ENCODE measurements at regions not wholly inside any gene's neighbourhood (a gene's known extent, or its start where the extent isn't known, plus 50 kb on each side); places are given as distances from the start of the nearest gene placed in this dataset.
"Not testable (repeated sequence)": the region's sequence is repeated elsewhere in the genome, so short reads cannot be mapped to it uniquely, and the experiment has no call there.

DNA sequence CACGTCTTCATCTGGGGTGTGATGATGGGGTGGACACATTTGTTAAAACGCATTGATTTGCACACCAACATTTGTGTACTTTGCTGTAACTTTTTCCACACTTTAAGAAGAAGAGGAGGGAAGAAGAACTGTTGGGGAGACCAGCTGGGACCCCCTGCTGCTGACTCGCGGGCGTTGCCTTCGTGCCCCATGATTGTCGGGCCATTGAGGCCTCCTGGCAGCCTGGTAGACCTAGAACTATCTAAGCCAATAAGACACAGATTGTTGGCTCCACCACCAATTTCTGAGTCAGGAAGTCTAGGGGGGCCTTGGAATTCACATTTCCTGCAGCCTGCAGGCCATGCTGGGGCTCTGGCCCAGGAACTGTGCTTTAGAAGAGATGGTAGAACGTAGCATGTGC lies 105.5 kb downstream of the TNFRSF13B start:
- Mint-ChIP-seq H3K4me1 (ENCODE audit: low read depth) (no peaks in the 10 kb centered on the region), H3K36me3 (ENCODE audit: low read depth) (no peaks in the 10 kb centered on the region), H3K4me3 (no peak overlapping the region)

DNA sequence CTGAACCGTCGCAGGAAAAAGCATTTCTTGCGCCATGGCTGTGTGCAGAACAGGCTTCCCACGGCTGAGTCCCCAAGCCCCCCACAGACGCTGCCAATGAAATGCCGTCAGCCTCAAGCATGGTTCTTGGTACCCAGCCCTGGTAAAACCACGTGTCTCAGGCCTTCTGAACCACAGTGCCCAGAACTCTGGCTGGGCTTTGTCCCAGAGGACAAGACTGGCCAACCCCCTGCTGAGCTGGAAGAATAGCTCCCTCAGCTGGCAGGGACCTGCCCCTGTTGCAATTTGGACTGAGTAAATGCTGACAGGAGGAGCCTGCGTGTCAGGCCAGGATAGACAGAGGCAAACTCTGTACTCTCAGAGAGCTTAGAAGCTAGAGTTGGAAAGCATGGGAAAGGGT lies 106.2 kb downstream of the TNFRSF13B start:
- H3K4me1 Mint-ChIP-seq (ENCODE audit: low read depth); POLR2A ChIA-PET; H3K4me3 Mint-ChIP-seq; ATAC-seq; H3K27me3 Mint-ChIP-seq; intact Hi-C loops (cut with micrococcal nuclease); DNase-seq; H3K9me3 Mint-ChIP-seq; H3K36me3 Mint-ChIP-seq (ENCODE audit: low read depth); H3K27ac Mint-ChIP-seq; CTCF ChIA-PET: not testable (repeated sequence)

More for the DNA sequence above, 105.5 kb downstream of the TNFRSF13B start:
- ChIA-PET CTCF (no interaction called here), POLR2A (no interaction called here)
- ATAC-seq (no peak), DNase-seq (no peak)
- TF ChIP-seq, protein P1, sequence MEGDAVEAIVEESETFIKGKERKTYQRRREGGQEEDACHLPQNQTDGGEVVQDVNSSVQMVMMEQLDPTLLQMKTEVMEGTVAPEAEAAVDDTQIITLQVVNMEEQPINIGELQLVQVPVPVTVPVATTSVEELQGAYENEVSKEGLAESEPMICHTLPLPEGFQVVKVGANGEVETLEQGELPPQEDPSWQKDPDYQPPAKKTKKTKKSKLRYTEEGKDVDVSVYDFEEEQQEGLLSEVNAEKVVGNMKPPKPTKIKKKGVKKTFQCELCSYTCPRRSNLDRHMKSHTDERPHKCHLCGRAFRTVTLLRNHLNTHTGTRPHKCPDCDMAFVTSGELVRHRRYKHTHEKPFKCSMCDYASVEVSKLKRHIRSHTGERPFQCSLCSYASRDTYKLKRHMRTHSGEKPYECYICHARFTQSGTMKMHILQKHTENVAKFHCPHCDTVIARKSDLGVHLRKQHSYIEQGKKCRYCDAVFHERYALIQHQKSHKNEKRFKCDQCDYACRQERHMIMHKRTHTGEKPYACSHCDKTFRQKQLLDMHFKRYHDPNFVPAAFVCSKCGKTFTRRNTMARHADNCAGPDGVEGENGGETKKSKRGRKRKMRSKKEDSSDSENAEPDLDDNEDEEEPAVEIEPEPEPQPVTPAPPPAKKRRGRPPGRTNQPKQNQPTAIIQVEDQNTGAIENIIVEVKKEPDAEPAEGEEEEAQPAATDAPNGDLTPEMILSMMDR (IDR thresholded peaks at IDR 0.05): no peak
- Mint-ChIP-seq H3K27ac (no peak overlapping the region), H3K27me3 (no peaks in the 10 kb centered on the region), H3K9me3 (no peaks in the 10 kb centered on the region)
- intact Hi-C loops (cut with micrococcal nuclease): no loop called here

DNA sequence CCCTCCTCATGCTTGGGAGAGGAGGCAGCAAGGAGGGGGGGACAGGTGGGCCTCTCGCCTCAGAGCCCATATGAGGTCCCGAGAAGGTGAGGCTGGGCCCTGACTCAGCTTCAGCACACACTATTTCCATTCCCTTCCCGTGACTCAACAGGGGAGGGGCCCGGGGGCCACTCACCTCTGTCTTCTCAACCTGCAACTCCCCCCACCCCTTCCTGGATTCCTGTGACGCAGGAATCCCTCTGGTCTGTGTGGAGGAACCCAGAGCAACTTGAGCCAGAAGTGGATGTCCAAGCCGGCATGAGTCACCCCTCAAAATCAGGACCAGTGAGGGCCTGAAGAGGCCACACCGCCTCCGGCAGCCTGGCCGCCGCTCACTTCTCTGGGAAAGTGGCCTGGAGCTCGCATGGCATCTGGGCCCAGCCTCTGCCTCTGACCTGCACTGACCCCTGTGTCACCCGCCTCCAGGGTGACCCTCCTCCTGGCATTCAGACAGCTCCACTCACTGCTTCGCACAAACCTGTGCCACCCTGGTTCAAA lies 106.8 kb downstream of the TNFRSF13B start:
- H3K4me3 Mint-ChIP-seq; H3K27me3 Mint-ChIP-seq; H3K27ac Mint-ChIP-seq; intact Hi-C loops (cut with micrococcal nuclease); H3K4me1 Mint-ChIP-seq (ENCODE audit: low read depth); POLR2A ChIA-PET; H3K9me3 Mint-ChIP-seq; CTCF ChIA-PET; DNase-seq; H3K36me3 Mint-ChIP-seq (ENCODE audit: low read depth): not testable (repeated sequence)
- peak; percentile 62 for ATAC-seq

DNA sequence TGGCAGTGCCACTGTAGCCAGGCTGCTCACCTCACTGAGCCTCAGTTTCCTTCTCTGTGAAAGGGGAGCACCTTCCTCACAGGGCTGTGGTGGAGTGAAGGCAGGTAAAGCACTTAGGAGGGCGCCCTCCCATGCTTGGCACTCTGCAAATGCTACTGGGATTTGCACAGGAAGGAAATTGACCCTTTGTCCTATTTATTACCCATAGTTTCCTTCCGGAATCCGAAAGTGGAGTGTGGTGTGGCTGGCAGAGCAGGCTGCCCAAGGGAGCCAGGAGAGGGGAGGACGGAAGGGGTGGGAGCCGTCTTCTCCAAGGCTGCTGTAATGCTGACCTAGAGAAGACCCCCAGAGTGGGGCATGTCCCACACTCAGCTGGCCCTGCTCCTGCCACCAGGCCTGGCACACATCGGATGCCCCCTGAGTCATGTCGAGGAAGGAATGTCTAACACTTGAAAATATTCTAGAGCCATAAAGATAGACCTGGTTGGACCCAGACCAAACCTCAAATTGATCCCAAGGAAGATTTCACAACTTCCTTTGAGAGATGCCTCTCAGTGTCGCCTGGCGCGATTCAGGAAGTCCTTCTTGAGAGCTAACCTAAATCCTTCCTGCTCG lies 107.3 kb downstream of the TNFRSF13B start:
- H3K27me3 Mint-ChIP-seq; intact Hi-C loops (cut with micrococcal nuclease); ATAC-seq; H3K27ac Mint-ChIP-seq; H3K4me3 Mint-ChIP-seq; H3K4me1 Mint-ChIP-seq (ENCODE audit: low read depth); H3K36me3 Mint-ChIP-seq (ENCODE audit: low read depth); DNase-seq; H3K9me3 Mint-ChIP-seq; CTCF ChIA-PET; POLR2A ChIA-PET: not testable (repeated sequence)

DNA sequence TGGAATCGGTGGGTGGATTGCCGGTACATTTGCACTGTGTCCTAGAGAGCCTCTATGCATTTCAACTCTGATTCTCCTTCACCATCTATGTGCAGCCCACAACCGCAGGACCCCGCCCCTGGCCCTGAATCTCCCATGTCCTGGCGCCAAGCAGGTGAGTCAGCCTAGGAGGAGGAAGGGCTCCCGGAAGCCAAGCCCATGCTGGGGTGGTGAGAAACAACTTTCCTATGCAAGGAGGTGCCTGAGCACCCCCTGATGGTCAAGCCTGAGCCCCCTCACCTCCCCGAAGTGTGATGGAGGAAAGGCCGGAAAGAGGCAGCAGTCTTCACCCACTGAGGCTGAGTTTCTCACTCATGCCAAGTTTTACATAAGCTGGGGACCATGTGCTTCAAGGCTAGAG lies 110.8 kb downstream of the TNFRSF13B start:
- DNase-seq; POLR2A ChIA-PET; H3K36me3 Mint-ChIP-seq (ENCODE audit: low read depth); H3K4me1 Mint-ChIP-seq (ENCODE audit: low read depth); ATAC-seq; H3K27me3 Mint-ChIP-seq; H3K4me3 Mint-ChIP-seq; H3K9me3 Mint-ChIP-seq; CTCF ChIA-PET; H3K27ac Mint-ChIP-seq; intact Hi-C loops (cut with micrococcal nuclease): not testable (repeated sequence)

DNA sequence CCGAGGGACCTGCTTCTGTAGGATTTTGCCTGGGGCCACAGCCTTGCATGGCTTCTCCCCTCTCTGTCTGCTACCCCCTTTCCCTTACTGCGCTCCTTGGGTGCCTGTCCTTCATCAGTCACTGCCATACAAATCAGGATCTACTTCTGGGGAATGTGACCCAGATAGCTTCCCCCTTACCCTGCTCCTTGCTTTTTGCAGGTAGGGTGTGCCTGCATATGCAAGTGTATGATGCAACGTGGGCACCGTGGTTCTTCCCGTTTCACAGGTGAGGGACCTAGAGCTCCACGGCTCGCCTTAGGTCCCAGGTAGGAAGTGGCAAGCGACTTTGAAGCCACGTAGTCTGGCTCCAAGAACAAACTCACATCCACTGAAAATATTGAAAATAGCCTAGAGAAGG lies 111.5 kb downstream of the TNFRSF13B start:
- H3K27ac Mint-ChIP-seq; ATAC-seq; H3K9me3 Mint-ChIP-seq; POLR2A ChIA-PET; H3K4me1 Mint-ChIP-seq (ENCODE audit: low read depth); DNase-seq; H3K27me3 Mint-ChIP-seq; H3K4me3 Mint-ChIP-seq; H3K36me3 Mint-ChIP-seq (ENCODE audit: low read depth); intact Hi-C loops (cut with micrococcal nuclease); CTCF ChIA-PET: not testable (repeated sequence)

DNA sequence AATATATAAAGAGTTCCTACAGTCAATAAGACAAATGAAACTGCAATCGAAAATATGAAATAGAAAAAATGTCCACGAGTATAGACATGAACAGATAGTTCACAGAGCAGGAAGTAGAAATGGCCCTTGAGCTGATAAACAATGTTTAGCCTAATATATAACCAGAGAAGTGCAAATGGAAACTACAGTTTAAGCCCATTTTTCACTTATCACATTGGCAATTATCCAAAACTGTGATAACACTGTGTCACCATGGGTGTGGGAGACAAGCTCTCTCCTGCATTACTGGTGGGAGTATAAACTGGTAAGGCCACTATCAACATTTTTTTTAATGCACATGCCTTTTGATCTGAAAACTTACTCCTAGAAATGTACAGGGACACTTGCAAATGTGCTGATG lies 112.4 kb downstream of the TNFRSF13B start:
- H3K4me1 Mint-ChIP-seq (ENCODE audit: low read depth); POLR2A ChIA-PET; H3K36me3 Mint-ChIP-seq (ENCODE audit: low read depth); H3K27me3 Mint-ChIP-seq; CTCF ChIA-PET; DNase-seq; H3K4me3 Mint-ChIP-seq; H3K27ac Mint-ChIP-seq; ATAC-seq; H3K9me3 Mint-ChIP-seq; intact Hi-C loops (cut with micrococcal nuclease): not testable (repeated sequence)

DNA sequence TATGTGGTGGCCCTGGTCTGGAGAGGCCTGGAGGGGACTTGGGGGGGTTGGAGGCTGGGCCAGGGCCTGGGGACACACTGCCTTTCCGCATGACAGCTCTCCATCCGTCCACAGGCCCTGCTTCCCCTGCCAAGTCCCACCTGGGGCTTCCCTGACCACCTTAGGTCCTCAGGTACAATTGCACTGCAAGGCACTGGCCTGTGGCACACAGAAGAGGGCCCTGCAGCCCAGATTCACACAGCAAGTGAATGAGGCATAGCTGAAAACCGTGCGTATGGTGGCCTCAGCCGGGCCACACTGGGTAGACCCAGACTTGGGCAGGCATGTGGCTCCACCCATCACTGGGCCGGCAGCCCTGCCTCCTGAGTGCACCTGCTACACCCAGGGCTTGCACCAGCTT lies 114.2 kb downstream of the TNFRSF13B start:
- H3K27ac Mint-ChIP-seq; H3K4me1 Mint-ChIP-seq (ENCODE audit: low read depth); H3K4me3 Mint-ChIP-seq; H3K27me3 Mint-ChIP-seq; H3K9me3 Mint-ChIP-seq; POLR2A ChIA-PET; ATAC-seq; DNase-seq; H3K36me3 Mint-ChIP-seq (ENCODE audit: low read depth); CTCF ChIA-PET; intact Hi-C loops (cut with micrococcal nuclease): not testable (repeated sequence)

DNA sequence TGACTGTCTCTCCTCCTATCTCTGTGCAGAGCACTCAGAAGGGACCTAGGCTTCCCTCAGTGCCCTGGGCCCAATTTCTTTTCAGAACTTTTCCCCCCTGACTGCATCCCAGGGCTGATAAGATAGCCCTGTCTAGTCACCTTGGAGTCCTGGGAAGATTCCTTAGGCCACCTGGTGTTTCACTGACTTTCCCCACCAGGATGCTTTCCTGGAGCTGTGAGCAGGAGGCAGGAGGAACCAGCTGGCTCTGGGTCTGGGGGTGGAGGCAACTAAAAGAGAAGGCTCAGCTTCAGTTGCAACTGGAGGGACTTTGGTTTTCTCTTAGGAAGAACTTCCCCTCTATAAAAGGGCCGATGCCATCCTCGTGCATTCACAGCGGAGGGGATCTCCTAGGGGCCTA lies 115.1 kb downstream of the TNFRSF13B start:
- H3K4me1 Mint-ChIP-seq (ENCODE audit: low read depth); H3K9me3 Mint-ChIP-seq; H3K4me3 Mint-ChIP-seq; H3K27me3 Mint-ChIP-seq; CTCF ChIA-PET; H3K27ac Mint-ChIP-seq; H3K36me3 Mint-ChIP-seq (ENCODE audit: low read depth); DNase-seq; intact Hi-C loops (cut with micrococcal nuclease); ATAC-seq; POLR2A ChIA-PET: not testable (repeated sequence)

DNA sequence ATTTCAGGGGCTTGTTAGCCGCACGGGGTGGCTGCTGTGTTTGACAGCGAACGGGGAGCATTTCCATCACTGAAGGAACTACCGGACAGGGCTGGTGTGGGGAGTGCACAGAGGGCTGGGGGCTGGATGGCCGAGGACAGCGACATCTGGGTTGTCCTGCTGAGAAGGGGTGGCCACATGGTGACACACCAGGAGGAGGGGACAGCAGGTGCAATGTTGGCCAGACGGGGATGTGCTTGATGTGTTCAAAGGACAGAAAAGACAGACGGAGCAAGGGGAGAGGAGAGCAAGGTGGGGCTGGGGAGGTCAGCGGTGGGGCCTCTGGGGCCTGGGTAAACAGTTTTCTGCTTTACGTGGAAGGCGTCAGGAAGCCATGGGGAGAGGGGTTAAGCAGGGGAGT lies 115.7 kb downstream of the TNFRSF13B start:
- POLR2A ChIA-PET; CTCF ChIA-PET; DNase-seq; H3K36me3 Mint-ChIP-seq (ENCODE audit: low read depth); intact Hi-C loops (cut with micrococcal nuclease); ATAC-seq; H3K27me3 Mint-ChIP-seq; H3K4me3 Mint-ChIP-seq; H3K4me1 Mint-ChIP-seq (ENCODE audit: low read depth); H3K27ac Mint-ChIP-seq; H3K9me3 Mint-ChIP-seq: not testable (repeated sequence)

DNA sequence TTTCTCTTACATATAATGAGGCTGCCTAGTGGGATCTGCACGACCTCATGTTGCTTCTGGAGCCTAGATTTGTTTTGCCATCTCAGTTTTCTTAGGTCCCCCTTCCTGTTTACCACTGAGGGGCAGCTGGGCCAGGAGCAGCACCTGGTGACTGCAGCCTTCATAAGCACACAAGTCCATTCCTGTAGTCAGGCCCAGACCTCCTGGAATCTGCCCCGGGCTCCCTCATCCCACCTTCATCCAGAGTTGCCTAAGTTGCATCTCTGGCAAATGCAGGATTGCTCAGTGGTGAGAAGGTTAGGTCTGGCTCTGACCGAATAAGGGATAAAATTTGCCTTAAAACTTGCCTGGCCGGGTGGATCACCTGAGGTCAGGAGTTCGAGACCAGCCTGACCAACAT lies 117.3 kb downstream of the TNFRSF13B start:
- H3K27ac Mint-ChIP-seq; ATAC-seq; CTCF ChIA-PET; H3K9me3 Mint-ChIP-seq; POLR2A ChIA-PET; H3K36me3 Mint-ChIP-seq (ENCODE audit: low read depth); DNase-seq; H3K27me3 Mint-ChIP-seq; H3K4me1 Mint-ChIP-seq (ENCODE audit: low read depth); intact Hi-C loops (cut with micrococcal nuclease); H3K4me3 Mint-ChIP-seq: not testable (repeated sequence)

Data from activated CD8-positive, alpha-beta T cell treated with anti-CD3 and anti-CD28 coated beads for 36 hours (primary cell).